DND-41 (cell line): ENCODE measurements at regions not wholly inside any gene's neighbourhood (a gene's known extent, or its start where the extent isn't known, plus 50 kb on each side); places are given as distances from the start of the nearest gene placed in this dataset.
A peak's percentile ranks its signal among the peaks of the same experiment; 100 is the strongest.

Experiments
- ATAC-seq: fragments of 200-7000 bp; cut with Tn5 transposase; 3 replicates; pipeline ENCODE4 v1.9.1; 2021; ENCODE audit warnings: low read depth; ENCODE audit not compliant: insufficient read depth
- DNase-seq: peaks from one replicate; pipeline ENCODE4 v3.0.0-alpha.2; 2020
- H2AFZ ChIP-seq: 2 replicates; pipeline ENCODE4 v1.6.0; 2012; ENCODE audit warnings: low read depth, low read length
- H3K27ac ChIP-seq: 2 replicates; pipeline ENCODE4 v1.5.1; 2012; ENCODE audit warnings: low read length, inconsistent platforms
- H3K27me3 ChIP-seq: fragments of 200-600 bp; sonication (generic); 2 replicates; pipeline ENCODE4 v1.6.0; 2012; ENCODE audit warnings: low read length, mild to moderate bottlenecking, inconsistent platforms; ENCODE audit not compliant: insufficient read depth, poor library complexity
- H3K36me3 ChIP-seq: 2 replicates; pipeline ENCODE4 v1.5.1; 2012; ENCODE audit warnings: low read length, inconsistent platforms; ENCODE audit not compliant: insufficient read depth
- H3K4me1 ChIP-seq: 2 replicates; pipeline ENCODE4 v1.5.1; 2012; ENCODE audit warnings: mild to moderate bottlenecking, low read length; ENCODE audit not compliant: insufficient read depth
- H3K4me2 ChIP-seq: 2 replicates; pipeline ENCODE4 v1.6.0; 2012; ENCODE audit warnings: mild to moderate bottlenecking, moderate library complexity, low read length, inconsistent platforms; ENCODE audit not compliant: insufficient read depth
- H3K4me3 ChIP-seq, 2 experiments: fragments of 200-600 bp in 1 of 2; shearing (Covaris generic) in 1 of 2; 2 replicates each; pipeline ENCODE4 v1.5.1; 2012 to 2016; ENCODE audit warnings: inconsistent platforms in 2 of 2, low read length in 2 of 2, mild to moderate bottlenecking in 2 of 2, low read depth in 1 of 2, moderate library complexity in 1 of 2
- H3K79me2 ChIP-seq: 2 replicates; pipeline ENCODE4 v1.6.0; 2012; ENCODE audit warnings: low read length, inconsistent platforms; ENCODE audit not compliant: insufficient read depth
- H3K9ac ChIP-seq: 2 replicates; pipeline ENCODE4 v1.6.0; 2012; ENCODE audit warnings: low read depth, mild to moderate bottlenecking, inconsistent platforms, low read length, moderate library complexity
- H3K9me3 ChIP-seq: 2 replicates; pipeline ENCODE4 v1.5.1; 2012; ENCODE audit warnings: low read length, moderate library complexity, mild to moderate bottlenecking, inconsistent platforms; ENCODE audit not compliant: insufficient read depth, severe bottlenecking
- H4K20me1 ChIP-seq: 2 replicates; pipeline ENCODE4 v1.6.0; 2012; ENCODE audit warnings: low read length; ENCODE audit not compliant: insufficient read depth
- CTCF ChIP-seq: IDR thresholded peaks from 2 replicates; pipeline ENCODE4 v1.5.1; 2012; ENCODE audit warnings: borderline replicate concordance, low read length, moderate library complexity, mild to moderate bottlenecking; ENCODE audit not compliant: poor library complexity, severe bottlenecking; ENCODE audit errors: extremely low read depth
- EZH2 ChIP-seq: IDR thresholded peaks from 3 replicates; pipeline ENCODE4 v1.6.1; 2012; ENCODE audit warnings: borderline replicate concordance, low read depth, mild to moderate bottlenecking, moderate library complexity, low read length, inconsistent platforms; ENCODE audit not compliant: severe bottlenecking

- Histone ChIP-seq H3K36me3 (no peaks in the 10 kb centered on the region), H4K20me1 (no peaks in the 10 kb centered on the region), H3K79me2 (no peaks in the 10 kb centered on the region), H3K4me1 (peaks cover 43% of the 10 kb centered on the region), H3K9ac (no peak overlapping the region), H3K4me3 (no peak overlapping the region), H2AFZ (no peak overlapping the region), H3K4me2 (no peak overlapping the region), H3K9me3 (peaks cover 7% of the 10 kb centered on the region), H3K27ac (no peak overlapping the region), H3K27me3 (no peaks in the 10 kb centered on the region)
- no peak for ATAC-seq
- no peak for DNase-seq
- TF ChIP-seq EZH2 (no peak), CTCF (no peak)
Measured at GRCh38 chr11:106381895-106382294, 304.4 kb downstream of the AASDHPPT start.

GRCh38 chr11:106384429-106384828, 307.0 kb downstream of the AASDHPPT start:
- Histone ChIP-seq H2AFZ (0 out of 2 replicates have a peak overlapping the region, but pooled peaks have one; percentile 20), H3K27me3 (no peaks in the 10 kb centered on the region), H3K4me3 (no peak overlapping the region), H3K9me3 (peaks cover 7% of the 10 kb centered on the region), H3K4me2 (no peak overlapping the region), H3K9ac (no peak overlapping the region), H4K20me1 (no peaks in the 10 kb centered on the region), H3K79me2 (no peaks in the 10 kb centered on the region), H3K36me3 (no peaks in the 10 kb centered on the region), H3K27ac (no peak overlapping the region), H3K4me1 (peaks cover 22% of the 10 kb centered on the region)
- TF ChIP-seq CTCF, result no peak
- no peak for TF ChIP-seq EZH2
- DNase-seq (no peak), ATAC-seq (no peak)

- Histone ChIP-seq H3K79me2 (no peaks in the 10 kb centered on the region), H3K4me3 (no peak overlapping the region), H4K20me1 (no peaks in the 10 kb centered on the region), H3K9me3 (peaks cover 7% of the 10 kb centered on the region), H3K4me2 (no peak overlapping the region), H3K27ac (no peak overlapping the region), H2AFZ (no peak overlapping the region), H3K9ac (no peak overlapping the region), H3K36me3 (no peaks in the 10 kb centered on the region), H3K27me3 (no peaks in the 10 kb centered on the region), H3K4me1 (peaks cover 1% of the 10 kb centered on the region; the same call in 1 of the 2 replicates)
- no peak for DNase-seq
- ATAC-seq, result no peak
- TF ChIP-seq EZH2 (no peak), CTCF (no peak)
Measured at GRCh38 chr11:106386519-106386918, 309.1 kb downstream of the AASDHPPT start.

GRCh38 chr11:106389101-106389500, 311.6 kb downstream of the AASDHPPT start:
- DNase-seq, result no peak
- no peak overlapping the region for H3K27ac ChIP-seq
- no peak for ATAC-seq

More at GRCh38 chr11:106389101-106389500, 311.6 kb downstream of the AASDHPPT start:
- no peak overlapping the region for H2AFZ ChIP-seq
- H3K79me2 ChIP-seq, result no peaks in the 10 kb centered on the region
- no peak overlapping the region for H3K9ac ChIP-seq
- TF ChIP-seq EZH2 (no peak), CTCF (no peak)
- no peak overlapping the region for H3K4me3 ChIP-seq
- H3K27me3 ChIP-seq, result no peaks in the 10 kb centered on the region
- no peak overlapping the region for H3K4me2 ChIP-seq
- H3K4me1 ChIP-seq, result no peaks in the 10 kb centered on the region
- H4K20me1 ChIP-seq, result no peaks in the 10 kb centered on the region
- no peaks in the 10 kb centered on the region for H3K9me3 ChIP-seq
- H3K36me3 ChIP-seq, result no peaks in the 10 kb centered on the region
